ENCODE measurements at regions not wholly inside any gene's neighbourhood (a gene's known extent, or its start where the extent isn't known, plus 50 kb on each side); places are given as distances from the start of the nearest gene placed in this dataset.

DNA sequence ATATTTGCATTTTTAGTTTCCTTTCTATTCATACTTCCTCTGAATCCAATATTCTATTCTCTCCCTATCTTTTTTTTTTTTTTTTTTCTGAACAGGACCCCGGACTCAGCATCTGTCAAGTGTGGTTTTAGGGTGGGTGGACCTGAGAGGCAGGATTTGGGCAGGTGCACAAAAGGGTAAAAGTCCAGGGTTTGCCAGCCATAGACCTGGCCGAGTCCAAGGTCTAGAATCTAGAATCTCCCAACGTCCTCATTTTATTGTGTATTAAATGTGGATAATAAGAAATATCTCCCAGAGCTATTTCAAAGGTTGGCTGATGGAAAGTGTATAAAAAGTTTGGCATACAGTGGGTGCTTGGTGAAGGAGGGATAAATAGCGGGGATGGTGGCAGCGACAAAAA is 273.3 kb upstream of the MAF start:
- TF ChIP-seq, protein P1, sequence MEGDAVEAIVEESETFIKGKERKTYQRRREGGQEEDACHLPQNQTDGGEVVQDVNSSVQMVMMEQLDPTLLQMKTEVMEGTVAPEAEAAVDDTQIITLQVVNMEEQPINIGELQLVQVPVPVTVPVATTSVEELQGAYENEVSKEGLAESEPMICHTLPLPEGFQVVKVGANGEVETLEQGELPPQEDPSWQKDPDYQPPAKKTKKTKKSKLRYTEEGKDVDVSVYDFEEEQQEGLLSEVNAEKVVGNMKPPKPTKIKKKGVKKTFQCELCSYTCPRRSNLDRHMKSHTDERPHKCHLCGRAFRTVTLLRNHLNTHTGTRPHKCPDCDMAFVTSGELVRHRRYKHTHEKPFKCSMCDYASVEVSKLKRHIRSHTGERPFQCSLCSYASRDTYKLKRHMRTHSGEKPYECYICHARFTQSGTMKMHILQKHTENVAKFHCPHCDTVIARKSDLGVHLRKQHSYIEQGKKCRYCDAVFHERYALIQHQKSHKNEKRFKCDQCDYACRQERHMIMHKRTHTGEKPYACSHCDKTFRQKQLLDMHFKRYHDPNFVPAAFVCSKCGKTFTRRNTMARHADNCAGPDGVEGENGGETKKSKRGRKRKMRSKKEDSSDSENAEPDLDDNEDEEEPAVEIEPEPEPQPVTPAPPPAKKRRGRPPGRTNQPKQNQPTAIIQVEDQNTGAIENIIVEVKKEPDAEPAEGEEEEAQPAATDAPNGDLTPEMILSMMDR (IDR thresholded peaks at IDR 0.05), result no peak
- no peak for TF ChIP-seq POLR2A (IDR thresholded peaks at IDR 0.05)

Data from lower leg skin (tissue), 3 donors.